ENCODE measurements at regions not wholly inside any gene's neighbourhood (a gene's known extent, or its start where the extent isn't known, plus 50 kb on each side); places are given as distances from the start of the nearest gene placed in this dataset.

DNA sequence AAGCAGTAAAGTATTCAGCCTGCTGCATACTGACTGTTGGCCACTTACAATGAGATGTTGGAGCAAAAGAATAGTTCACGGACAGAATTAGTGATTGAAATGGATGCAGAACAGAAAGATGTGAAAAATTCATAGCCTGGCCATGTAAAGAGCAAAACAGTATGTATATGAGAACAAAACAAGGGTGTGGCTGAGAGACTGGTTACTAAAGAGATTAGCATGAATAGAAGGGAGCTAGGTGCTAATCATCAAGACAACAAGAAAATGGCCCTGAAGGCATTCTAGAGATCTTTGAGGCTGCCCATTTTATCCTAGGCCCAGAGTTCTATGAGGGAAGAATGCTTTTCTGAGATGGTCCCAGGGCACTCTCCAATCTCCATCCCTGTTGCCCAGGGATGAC, 208.5 kb downstream of the ARHGEF9 start:
- TF ChIP-seq POLR2A (IDR thresholded peaks at IDR 0.05; ENCODE audit: extremely low read depth, insufficient read length) (no peak), CTCF (IDR thresholded peaks at IDR 0.05; ENCODE audit: low read depth, low read length) (no peak), MAX (IDR thresholded peaks at IDR 0.05; ENCODE audit: low read depth, low read length) (no peak), MYC (IDR thresholded peaks at IDR 0.05; ENCODE audit: low read depth, low read length) (no peak)

Data from NB4 (cell line).